MM.1S (cell line): ENCODE measurements at regions not wholly inside any gene's neighbourhood (a gene's known extent, or its start where the extent isn't known, plus 50 kb on each side); places are given as distances from the start of the nearest gene placed in this dataset.

Experiments used
- EZH2 ChIP-seq: fragments of 300-600 bp; sonication (generic); optimal IDR thresholded peaks from 2 replicates; pipeline ENCODE3; 2017; ENCODE audit warnings: low read depth, mild to moderate bottlenecking, antibody characterized with exemption, low read length, mixed read lengths
- EZH2phosphoT487 ChIP-seq: fragments of 300-600 bp; sonication (generic); IDR thresholded peaks from 2 replicates; pipeline ENCODE4 v1.6.1; 2018; ENCODE audit warnings: antibody characterized with exemption, low read length
- TF ChIP-seq, protein P1 (sequence below): fragments of 300-600 bp; sonication (generic); IDR thresholded peaks from 2 replicates; pipeline ENCODE4 v1.5.1; 2016; ENCODE audit warnings: antibody characterized with exemption, low read length, mixed read lengths

DNA sequence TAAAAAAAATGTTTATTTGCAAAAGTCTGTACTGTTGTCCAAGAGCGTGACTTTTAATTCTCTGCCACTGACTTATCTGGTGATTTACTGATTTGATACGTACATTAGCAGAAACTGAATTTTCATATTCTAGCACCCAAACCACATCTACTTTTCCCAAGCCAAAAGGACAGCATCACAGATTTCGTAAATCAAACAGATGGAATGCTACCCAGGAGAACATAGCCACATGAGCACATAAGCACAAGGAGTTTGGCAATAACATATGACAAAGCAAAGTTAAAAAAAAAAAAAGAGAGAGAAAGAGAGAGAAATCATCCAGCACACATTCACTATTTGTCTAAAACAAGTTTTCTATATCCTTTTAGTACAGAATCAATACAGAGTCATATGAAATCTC lies 83.7 kb downstream of the HINT1 start:
- TF ChIP-seq, protein P1, sequence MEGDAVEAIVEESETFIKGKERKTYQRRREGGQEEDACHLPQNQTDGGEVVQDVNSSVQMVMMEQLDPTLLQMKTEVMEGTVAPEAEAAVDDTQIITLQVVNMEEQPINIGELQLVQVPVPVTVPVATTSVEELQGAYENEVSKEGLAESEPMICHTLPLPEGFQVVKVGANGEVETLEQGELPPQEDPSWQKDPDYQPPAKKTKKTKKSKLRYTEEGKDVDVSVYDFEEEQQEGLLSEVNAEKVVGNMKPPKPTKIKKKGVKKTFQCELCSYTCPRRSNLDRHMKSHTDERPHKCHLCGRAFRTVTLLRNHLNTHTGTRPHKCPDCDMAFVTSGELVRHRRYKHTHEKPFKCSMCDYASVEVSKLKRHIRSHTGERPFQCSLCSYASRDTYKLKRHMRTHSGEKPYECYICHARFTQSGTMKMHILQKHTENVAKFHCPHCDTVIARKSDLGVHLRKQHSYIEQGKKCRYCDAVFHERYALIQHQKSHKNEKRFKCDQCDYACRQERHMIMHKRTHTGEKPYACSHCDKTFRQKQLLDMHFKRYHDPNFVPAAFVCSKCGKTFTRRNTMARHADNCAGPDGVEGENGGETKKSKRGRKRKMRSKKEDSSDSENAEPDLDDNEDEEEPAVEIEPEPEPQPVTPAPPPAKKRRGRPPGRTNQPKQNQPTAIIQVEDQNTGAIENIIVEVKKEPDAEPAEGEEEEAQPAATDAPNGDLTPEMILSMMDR = no peak
- TF ChIP-seq EZH2 (no peak), EZH2phosphoT487 (no peak)
